Spleen (tissue), 11 donors: ENCODE measurements at regions not wholly inside any gene's neighbourhood (a gene's known extent, or its start where the extent isn't known, plus 50 kb on each side); places are given as distances from the start of the nearest gene placed in this dataset.
"Not testable (repeated sequence)": the region's sequence is repeated elsewhere in the genome, so short reads cannot be mapped to it uniquely, and the experiment has no call there.

Source experiments
- DNase-seq: peaks from one replicate; pipeline ENCODE4 v3.0.0-alpha.2; 2020
- H3K27ac ChIP-seq, 8 donors: fragments of 200-600 bp; sonication (generic) in 7 of 8; 1 replicate in 4 of 8; 2 replicates in 4 of 8; pipeline versions ENCODE4 v1.5.0 to v1.8.0; 2016 to 2021; ENCODE audit warnings: inconsistent platforms in 4 of 8, mild to moderate bottlenecking in 4 of 8, moderate library complexity in 1 of 8
- H3K27me3 ChIP-seq, 7 donors: fragments of 200-600 bp; sonication (generic) in 6 of 7; replicated peaks in 1 of 7; 1 replicate in 4 of 7; 2 replicates in 3 of 7; pipeline versions ENCODE4 v1.5.0 to v1.8.0; 2016 to 2021; ENCODE audit warnings: inconsistent platforms in 3 of 7, mild to moderate bottlenecking in 1 of 7
- H3K36me3 ChIP-seq, 6 donors: fragments of 200-600 bp; sonication (generic) in 5 of 6; 1 replicate in 4 of 6; 2 replicates in 2 of 6; pipeline versions ENCODE4 v1.5.0 to v1.8.0; 2016 to 2021; ENCODE audit warnings: inconsistent platforms in 2 of 6
- H3K4me1 ChIP-seq, 6 donors: fragments of 200-600 bp; sonication (generic) in 5 of 6; 1 replicate in 3 of 6; 2 replicates in 3 of 6; pipeline versions ENCODE4 v1.5.0 to v1.8.0; 2016 to 2021; ENCODE audit warnings: inconsistent platforms in 3 of 6
- H3K4me3 ChIP-seq, 8 donors: fragments of 200-600 bp; sonication (generic) in 7 of 8; 1 replicate in 4 of 8; 2 replicates in 4 of 8; pipeline versions ENCODE4 v1.5.0 to v1.8.0; 2016 to 2021; ENCODE audit warnings: inconsistent platforms in 4 of 8, mild to moderate bottlenecking in 4 of 8, moderate library complexity in 2 of 8
- H3K9me3 ChIP-seq, 8 donors: fragments of 200-600 bp; sonication (generic) in 7 of 8; 1 replicate in 4 of 8; 2 replicates in 4 of 8; pipeline versions ENCODE4 v1.5.0 to v1.8.0; 2016 to 2021; ENCODE audit warnings: inconsistent platforms in 4 of 8
- POLR2A ChIP-seq, 3 donors: fragments of 450-650 bp; IDR thresholded peaks; one replicate each; pipeline ENCODE4 v1.5.1; 2017; ENCODE audit warnings: antibody characterized with exemption in 3 of 3, mild to moderate bottlenecking in 1 of 3
- POLR2AphosphoS5 ChIP-seq, 3 donors: sonication (generic); formaldehyde crosslinking; IDR thresholded peaks; one replicate each; pipeline ENCODE4 v1.5.1; 2017; ENCODE audit warnings: antibody characterized with exemption in 3 of 3
- WGBS, 5 donors: extraction: QIAGEN DNeasy Blood & Tissue Kit in 3 of 5; methylation state at CpG; one replicate each; pipeline versions ENCODE4 v1.1.5 to v1.1.7; 2013 to 2018; 5-methylcytosine and 5-hydroxymethylcytosine counted together
- intact Hi-C: fragments of 100-400 bp; cut with DNase I; formaldehyde crosslinking; loops from one replicate; pipeline ENCODE4 v1.15.0; 2023; ENCODE audit warnings: low total_unique reads
- TF ChIP-seq, protein P1 (sequence below), 11 experiments: fragments of 200-600 bp in 7 of 11; fragments of 450-650 bp in 4 of 11; sonication (generic) in 4 of 11; IDR thresholded peaks in 8 of 11; conservative IDR thresholded peaks in 3 of 11; 1 replicate in 7 of 11; 2 replicates in 4 of 11; pipeline versions ENCODE4 v1.4.0 to v1.8.0; 2016 to 2021; ENCODE audit warnings: antibody characterized with exemption in 11 of 11, inconsistent platforms in 4 of 11, mild to moderate bottlenecking in 1 of 11
- donor health status: healthy with polysubstance abuse.
- donor health status: DM: no; HTN: no; CAD: no; lungs with moderate emphysema.
- donor health status: DM: no; HTN: no; CAD: no.
- donor health status: Bipolar disorder and iron deficiency.
- donor health status: healthy.
- donor health status: DM: no; HTN: no; CAD: no.
- donor health status: DM: yes; HTN: yes; CAD: no.

DNA sequence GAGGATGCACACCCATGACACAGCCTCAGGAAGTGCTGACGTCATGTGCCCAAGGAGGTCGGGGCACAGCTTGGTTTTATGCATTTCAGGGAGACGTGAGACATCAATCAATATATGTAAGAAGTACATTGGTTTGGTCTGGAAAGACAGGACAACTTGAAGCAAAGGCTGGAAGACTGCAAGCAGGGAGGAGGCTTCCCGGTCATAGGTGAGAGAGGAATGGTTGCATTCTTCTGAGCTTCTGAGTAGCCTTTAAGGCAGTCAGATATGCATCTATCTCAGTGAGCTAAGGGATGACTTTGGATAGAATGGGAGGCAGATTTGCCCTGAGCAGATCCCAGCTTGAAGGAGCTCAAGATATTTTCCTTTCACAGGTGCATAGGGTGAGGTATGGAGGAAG, 349.5 kb downstream of the TYW1 start:
- H3K36me3 ChIP-seq, result peaks cover 0 to 45% (median 12%) of the 10 kb centered on the region in 6 donors
- no peaks in the 10 kb centered on the region for H3K4me1 ChIP-seq
- no peak overlapping the region for H3K27ac ChIP-seq
- H3K27me3 ChIP-seq, result no peaks in the 10 kb centered on the region
- peaks cover 0 to 21% (median 16%) of the 10 kb centered on the region in 8 donors for H3K9me3 ChIP-seq
- no peak overlapping the region for H3K4me3 ChIP-seq
- TF ChIP-seq POLR2AphosphoS5 (IDR thresholded peaks at IDR 0.05) (no peak), POLR2A (IDR thresholded peaks at IDR 0.05) (no peak)
- TF ChIP-seq, protein P1, sequence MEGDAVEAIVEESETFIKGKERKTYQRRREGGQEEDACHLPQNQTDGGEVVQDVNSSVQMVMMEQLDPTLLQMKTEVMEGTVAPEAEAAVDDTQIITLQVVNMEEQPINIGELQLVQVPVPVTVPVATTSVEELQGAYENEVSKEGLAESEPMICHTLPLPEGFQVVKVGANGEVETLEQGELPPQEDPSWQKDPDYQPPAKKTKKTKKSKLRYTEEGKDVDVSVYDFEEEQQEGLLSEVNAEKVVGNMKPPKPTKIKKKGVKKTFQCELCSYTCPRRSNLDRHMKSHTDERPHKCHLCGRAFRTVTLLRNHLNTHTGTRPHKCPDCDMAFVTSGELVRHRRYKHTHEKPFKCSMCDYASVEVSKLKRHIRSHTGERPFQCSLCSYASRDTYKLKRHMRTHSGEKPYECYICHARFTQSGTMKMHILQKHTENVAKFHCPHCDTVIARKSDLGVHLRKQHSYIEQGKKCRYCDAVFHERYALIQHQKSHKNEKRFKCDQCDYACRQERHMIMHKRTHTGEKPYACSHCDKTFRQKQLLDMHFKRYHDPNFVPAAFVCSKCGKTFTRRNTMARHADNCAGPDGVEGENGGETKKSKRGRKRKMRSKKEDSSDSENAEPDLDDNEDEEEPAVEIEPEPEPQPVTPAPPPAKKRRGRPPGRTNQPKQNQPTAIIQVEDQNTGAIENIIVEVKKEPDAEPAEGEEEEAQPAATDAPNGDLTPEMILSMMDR (IDR thresholded peaks at IDR 0.05 in 8 of 11, conservative IDR thresholded peaks at IDR 0.05 in 3 of 11), result no peak
- WGBS, 5 donors, result 50 to 77% (median 56%) methylated on average over 4 of the region's 4 CpGs
- DNase-seq, result no peak
- intact Hi-C loops, result no loop called here

DNA sequence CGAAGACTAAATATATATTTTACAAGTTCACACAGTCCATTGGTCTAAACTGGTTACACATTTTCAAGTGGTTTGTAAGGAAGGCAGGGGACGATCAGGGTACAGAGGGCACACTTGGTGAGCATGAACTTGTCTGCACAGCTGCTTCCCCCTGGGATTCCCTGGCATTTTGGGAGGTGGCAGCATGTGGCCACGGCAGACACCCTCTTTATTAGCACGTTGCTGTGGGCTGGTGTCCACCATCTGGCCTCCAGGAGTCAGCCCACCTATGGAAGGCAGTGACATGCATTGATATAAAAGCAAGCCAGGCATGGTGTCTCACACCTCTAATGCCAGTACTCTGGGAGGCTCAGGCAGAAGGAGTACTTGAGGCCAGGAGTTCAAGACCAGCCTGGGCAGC, 350.2 kb downstream of the TYW1 start:
- Histone ChIP-seq H3K27me3 (no peaks in the 10 kb centered on the region), H3K27ac (no peak overlapping the region), H3K36me3 (peaks cover 0 to 37% (median 11%) of the 10 kb centered on the region in 6 donors), H3K9me3 (peaks cover 0 to 21% (median 16%) of the 10 kb centered on the region in 8 donors), H3K4me1 (no peaks in the 10 kb centered on the region), H3K4me3 (no peak overlapping the region)
- no peak for DNase-seq
- 79 to 97% (median 94%) methylated on average over 3 to 4 of the region's 4 CpGs for WGBS, 5 donors
- intact Hi-C loops, result no loop called here
- TF ChIP-seq POLR2A (IDR thresholded peaks at IDR 0.05) (no peak), POLR2AphosphoS5 (IDR thresholded peaks at IDR 0.05) (no peak)
- TF ChIP-seq, protein P1 (IDR thresholded peaks at IDR 0.05 in 8 of 11, conservative IDR thresholded peaks at IDR 0.05 in 3 of 11), result no peak

DNA sequence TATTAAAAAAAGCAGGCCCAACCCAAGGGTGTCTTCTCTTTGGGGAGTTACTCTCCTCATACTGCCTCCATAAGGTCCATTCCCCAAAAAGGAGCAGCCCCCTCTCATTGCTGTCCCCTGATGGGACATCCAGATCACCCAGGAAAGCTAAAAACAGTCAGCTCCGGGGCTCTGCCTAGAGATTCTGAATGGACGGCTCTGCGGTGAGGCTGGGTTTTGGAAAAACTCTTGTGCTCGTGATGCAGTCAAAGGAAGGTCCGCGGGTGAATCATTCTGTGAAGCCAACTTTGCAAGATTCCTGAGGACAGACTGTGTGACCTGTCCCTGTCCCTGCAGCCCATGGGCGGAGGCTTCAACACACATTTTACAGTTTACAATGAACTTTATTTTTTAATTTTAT, 351.5 kb downstream of the TYW1 start:
- no peak overlapping the region for H3K27ac ChIP-seq
- DNase-seq, result no peak
- TF ChIP-seq, protein P1 (IDR thresholded peaks at IDR 0.05 in 8 of 11, conservative IDR thresholded peaks at IDR 0.05 in 3 of 11), result no peak
- no peaks in the 10 kb centered on the region for H3K4me1 ChIP-seq
- intact Hi-C loops, result no loop called here
- H3K9me3 ChIP-seq, result peaks cover 0 to 21% (median 16%) of the 10 kb centered on the region in 8 donors
- no peak overlapping the region for H3K4me3 ChIP-seq
- peaks cover 0 to 24% (median 8%) of the 10 kb centered on the region in 6 donors for H3K36me3 ChIP-seq
- no peaks in the 10 kb centered on the region for H3K27me3 ChIP-seq
- 88 to 96% (median 90%) methylated on average over 7 of the region's 7 CpGs for WGBS, 5 donors

DNA sequence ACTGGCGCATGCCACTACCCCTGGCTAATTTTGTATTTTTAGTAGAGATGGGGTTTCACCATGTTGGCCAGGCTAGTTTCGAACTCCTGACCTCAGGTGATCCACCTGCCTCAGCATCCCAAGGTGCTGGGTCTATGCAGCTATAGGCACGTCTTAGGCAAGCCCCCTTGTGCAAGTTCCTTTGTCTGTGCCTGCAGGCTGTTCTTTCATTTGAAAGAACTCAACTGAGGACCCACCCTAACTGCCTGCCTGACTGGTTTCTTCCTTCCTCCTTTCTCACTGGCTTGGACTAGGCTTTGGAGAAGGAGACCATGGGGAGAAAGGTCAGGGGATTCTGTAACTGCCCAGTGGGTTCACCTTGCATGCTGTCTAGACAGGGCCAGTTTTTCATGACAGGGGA, 361.0 kb downstream of the TYW1 start:
- H3K4me3 ChIP-seq, H3K27me3 ChIP-seq, DNase-seq, H3K27ac ChIP-seq, intact Hi-C loops, H3K4me1 ChIP-seq: not testable (repeated sequence)
- Histone ChIP-seq H3K9me3 (peaks cover 0 to 39% (median 35%) of the 10 kb centered on the region in 8 donors), H3K36me3 (peaks cover 0 to 27% (median 0%) of the 10 kb centered on the region in 6 donors)
- 86 to 93% (median 89%) methylated on average over 3 of the region's 3 CpGs for WGBS, 5 donors

DNA sequence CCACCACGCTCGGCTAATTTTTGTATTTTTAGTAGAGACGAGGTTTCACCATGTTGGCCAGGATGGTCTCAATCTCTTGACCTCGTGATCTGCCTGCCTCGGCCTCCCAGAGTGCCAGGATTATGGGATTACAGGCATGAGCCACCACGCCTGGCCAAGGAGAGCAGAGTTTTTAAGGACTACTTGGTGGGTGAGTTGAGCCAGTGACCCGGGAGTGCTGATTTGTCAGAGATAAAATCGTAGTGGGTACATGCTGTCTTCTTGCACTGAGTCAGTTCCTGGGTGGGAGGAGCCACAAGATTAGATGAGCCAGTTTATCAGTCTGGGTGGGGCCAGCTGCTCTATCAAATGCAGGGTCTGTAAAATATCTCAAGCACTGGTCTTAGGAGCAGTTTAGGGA, 361.7 kb downstream of the TYW1 start:
- H3K9me3 ChIP-seq, result peaks cover 0 to 39% (median 35%) of the 10 kb centered on the region in 8 donors
- H3K4me3 ChIP-seq, H3K27ac ChIP-seq, H3K4me1 ChIP-seq, intact Hi-C loops, H3K27me3 ChIP-seq, DNase-seq: not testable (repeated sequence)
- 76 to 96% (median 84%) methylated on average over 8 of the region's 8 CpGs for WGBS, 5 donors
- H3K36me3 ChIP-seq, result peaks cover 0 to 27% (median 0%) of the 10 kb centered on the region in 6 donors

DNA sequence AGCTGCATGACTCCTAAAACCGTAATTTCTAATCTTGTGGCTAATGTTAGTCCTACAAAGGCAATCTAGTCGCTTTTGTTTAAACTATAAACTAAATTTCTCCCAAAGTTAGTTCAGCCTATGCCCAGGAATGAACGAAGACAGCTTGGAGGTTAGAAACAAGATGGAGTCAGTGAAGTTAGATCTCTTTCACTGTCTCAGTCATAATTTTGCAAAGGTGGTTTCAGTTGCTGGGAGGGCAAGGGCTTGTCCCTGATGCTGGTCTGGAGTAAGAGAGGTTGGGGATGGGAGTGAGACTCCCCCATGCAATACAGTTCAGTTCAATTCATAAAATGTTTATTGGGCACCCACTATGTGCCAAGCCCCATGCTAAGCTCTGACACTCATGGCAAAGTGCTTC, 362.1 kb downstream of the TYW1 start:
- intact Hi-C loops, H3K27ac ChIP-seq, H3K4me3 ChIP-seq, H3K27me3 ChIP-seq, H3K4me1 ChIP-seq, DNase-seq: not testable (repeated sequence)
- WGBS, 5 donors, result 73 to 98% (median 94%) methylated on average over 3 of the region's 3 CpGs
- Histone ChIP-seq H3K9me3 (peaks cover 0 to 39% (median 35%) of the 10 kb centered on the region in 8 donors), H3K36me3 (peaks cover 0 to 27% (median 0%) of the 10 kb centered on the region in 6 donors)
